ENCODE measurements at regions not wholly inside any gene's neighbourhood (a gene's known extent, or its start where the extent isn't known, plus 50 kb on each side); places are given as distances from the start of the nearest gene placed in this dataset.

DNA sequence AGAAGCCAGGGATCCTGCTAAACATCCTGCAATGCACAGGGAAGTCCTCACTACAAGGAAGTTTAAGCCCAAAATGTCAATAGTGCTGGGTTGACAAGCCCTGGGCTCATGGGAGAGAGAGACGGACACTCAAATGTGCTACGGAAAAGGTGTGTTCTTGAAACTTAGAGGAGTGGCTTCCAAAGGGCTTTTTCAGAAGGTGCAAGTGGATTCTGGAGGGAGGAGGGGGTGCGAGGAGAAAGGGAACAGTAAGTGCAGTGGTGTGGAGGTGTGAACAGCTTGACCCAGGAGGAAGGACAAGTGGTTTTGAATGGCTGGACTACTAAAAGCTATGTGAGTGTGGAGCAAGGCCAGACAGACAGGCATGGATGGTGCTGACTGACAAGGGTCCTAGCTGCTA is 50.4 kb upstream of the CECR2 start:
- TF ChIP-seq EZH2phosphoT487 (IDR thresholded peaks at IDR 0.05): no peak
- TF ChIP-seq, protein P1, sequence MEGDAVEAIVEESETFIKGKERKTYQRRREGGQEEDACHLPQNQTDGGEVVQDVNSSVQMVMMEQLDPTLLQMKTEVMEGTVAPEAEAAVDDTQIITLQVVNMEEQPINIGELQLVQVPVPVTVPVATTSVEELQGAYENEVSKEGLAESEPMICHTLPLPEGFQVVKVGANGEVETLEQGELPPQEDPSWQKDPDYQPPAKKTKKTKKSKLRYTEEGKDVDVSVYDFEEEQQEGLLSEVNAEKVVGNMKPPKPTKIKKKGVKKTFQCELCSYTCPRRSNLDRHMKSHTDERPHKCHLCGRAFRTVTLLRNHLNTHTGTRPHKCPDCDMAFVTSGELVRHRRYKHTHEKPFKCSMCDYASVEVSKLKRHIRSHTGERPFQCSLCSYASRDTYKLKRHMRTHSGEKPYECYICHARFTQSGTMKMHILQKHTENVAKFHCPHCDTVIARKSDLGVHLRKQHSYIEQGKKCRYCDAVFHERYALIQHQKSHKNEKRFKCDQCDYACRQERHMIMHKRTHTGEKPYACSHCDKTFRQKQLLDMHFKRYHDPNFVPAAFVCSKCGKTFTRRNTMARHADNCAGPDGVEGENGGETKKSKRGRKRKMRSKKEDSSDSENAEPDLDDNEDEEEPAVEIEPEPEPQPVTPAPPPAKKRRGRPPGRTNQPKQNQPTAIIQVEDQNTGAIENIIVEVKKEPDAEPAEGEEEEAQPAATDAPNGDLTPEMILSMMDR (IDR thresholded peaks at IDR 0.05): no peak

All from neural progenitor cell (in vitro differentiated cells).